ENCODE measurements at regions not wholly inside any gene's neighbourhood (a gene's known extent, or its start where the extent isn't known, plus 50 kb on each side); places are given as distances from the start of the nearest gene placed in this dataset.

- TF ChIP-seq, protein P1, sequence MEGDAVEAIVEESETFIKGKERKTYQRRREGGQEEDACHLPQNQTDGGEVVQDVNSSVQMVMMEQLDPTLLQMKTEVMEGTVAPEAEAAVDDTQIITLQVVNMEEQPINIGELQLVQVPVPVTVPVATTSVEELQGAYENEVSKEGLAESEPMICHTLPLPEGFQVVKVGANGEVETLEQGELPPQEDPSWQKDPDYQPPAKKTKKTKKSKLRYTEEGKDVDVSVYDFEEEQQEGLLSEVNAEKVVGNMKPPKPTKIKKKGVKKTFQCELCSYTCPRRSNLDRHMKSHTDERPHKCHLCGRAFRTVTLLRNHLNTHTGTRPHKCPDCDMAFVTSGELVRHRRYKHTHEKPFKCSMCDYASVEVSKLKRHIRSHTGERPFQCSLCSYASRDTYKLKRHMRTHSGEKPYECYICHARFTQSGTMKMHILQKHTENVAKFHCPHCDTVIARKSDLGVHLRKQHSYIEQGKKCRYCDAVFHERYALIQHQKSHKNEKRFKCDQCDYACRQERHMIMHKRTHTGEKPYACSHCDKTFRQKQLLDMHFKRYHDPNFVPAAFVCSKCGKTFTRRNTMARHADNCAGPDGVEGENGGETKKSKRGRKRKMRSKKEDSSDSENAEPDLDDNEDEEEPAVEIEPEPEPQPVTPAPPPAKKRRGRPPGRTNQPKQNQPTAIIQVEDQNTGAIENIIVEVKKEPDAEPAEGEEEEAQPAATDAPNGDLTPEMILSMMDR (IDR thresholded peaks at IDR 0.05; ENCODE audit: low read depth, low read length, missing control alignments): no peak
Observed at GRCh38 chr16:65994291-65994690, 372.2 kb upstream of the CDH5 start.

GRCh38 chr16:65991149-65991701, 375.3 kb upstream of the CDH5 start:
- no peak overlapping the region for H3K4me3 ChIP-seq (ENCODE audit: low read depth, low read length)
- TF ChIP-seq, protein P1 (IDR thresholded peaks at IDR 0.05; ENCODE audit: low read depth, low read length, missing control alignments): no peak
- DNase-seq (ENCODE audit: low read depth): no peak
- in situ Hi-C loops (cut with HindIII; ENCODE audit: low sequenced_read_pairs): no loop called here

More at GRCh38 chr16:65994291-65994690, 372.2 kb upstream of the CDH5 start:
- in situ Hi-C loops (cut with HindIII; ENCODE audit: low sequenced_read_pairs): no loop called here
- H3K4me3 ChIP-seq (ENCODE audit: low read depth, low read length): no peak overlapping the region
- DNase-seq (ENCODE audit: low read depth): no peak

GRCh38 chr16:65989861-65990604, 376.5 kb upstream of the CDH5 start:
- TF ChIP-seq, protein P1 (IDR thresholded peaks at IDR 0.05; ENCODE audit: low read depth, low read length, missing control alignments): no peak
- H3K4me3 ChIP-seq (ENCODE audit: low read depth, low read length): no peak overlapping the region
- in situ Hi-C loops (cut with HindIII; ENCODE audit: low sequenced_read_pairs): no loop called here
- no peak for DNase-seq (ENCODE audit: low read depth)

DNA sequence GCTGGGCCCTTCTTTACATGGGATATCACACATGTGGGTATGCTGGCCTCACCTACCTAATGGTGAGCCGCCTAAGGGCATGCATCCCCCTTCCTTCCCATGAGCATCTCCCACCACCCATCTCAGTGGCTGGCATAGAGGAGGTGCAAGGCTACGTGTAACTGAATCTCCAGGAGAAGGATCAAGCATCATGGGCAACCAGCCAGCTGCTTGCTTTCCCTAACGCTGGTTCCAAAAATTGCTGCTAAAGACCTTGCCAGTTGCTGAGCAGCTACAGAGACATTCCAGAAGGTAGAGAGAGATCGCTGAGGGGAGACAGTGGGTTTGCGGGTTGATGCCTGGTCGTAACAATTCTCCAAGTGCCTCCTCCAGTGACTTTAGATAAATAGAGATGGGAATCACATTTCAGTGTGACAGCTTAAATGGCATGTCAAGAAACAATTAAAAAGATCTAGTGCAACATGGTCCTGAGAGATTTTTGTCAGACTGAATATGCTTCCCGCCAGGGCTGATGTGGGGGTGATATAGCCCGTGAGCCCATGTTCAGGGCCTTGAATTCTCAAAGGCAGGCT, 378.4 kb upstream of the CDH5 start:
- no peak for DNase-seq (ENCODE audit: low read depth)
- H3K4me3 ChIP-seq (ENCODE audit: low read depth, low read length): no peak overlapping the region
- TF ChIP-seq, protein P1 (IDR thresholded peaks at IDR 0.05; ENCODE audit: low read depth, low read length, missing control alignments): no peak
- in situ Hi-C loops (cut with HindIII; ENCODE audit: low sequenced_read_pairs): no loop called here

DNA sequence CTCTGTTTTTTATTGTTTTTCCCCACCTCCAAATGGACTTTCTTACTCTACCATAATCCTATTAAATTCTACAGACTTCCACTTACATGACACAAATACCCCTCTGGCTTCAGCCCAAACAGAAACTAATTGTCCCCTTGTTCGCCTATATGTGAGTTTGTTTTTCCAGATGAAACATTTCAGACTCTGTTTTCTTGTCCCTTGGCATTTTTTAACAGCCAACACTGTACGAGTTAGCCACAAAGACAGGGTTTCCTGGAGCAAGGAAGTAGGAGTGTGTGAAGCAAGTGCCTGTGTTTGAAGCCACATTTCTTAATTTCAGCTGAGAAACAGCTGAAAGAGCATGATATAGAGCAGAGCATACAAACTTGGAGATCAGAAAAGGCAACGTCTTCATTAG, 382.2 kb upstream of the CDH5 start:
- DNase-seq (ENCODE audit: low read depth): no peak
- no peak overlapping the region for H3K4me3 ChIP-seq (ENCODE audit: low read depth, low read length)
- TF ChIP-seq, protein P1 (IDR thresholded peaks at IDR 0.05; ENCODE audit: low read depth, low read length, missing control alignments): no peak
- in situ Hi-C loops (cut with HindIII; ENCODE audit: low sequenced_read_pairs): no loop called here

- no peak for DNase-seq (ENCODE audit: low read depth)
- in situ Hi-C loops (cut with HindIII; ENCODE audit: low sequenced_read_pairs): no loop called here
- no peak overlapping the region for H3K4me3 ChIP-seq (ENCODE audit: low read depth, low read length)
- TF ChIP-seq, protein P1 (IDR thresholded peaks at IDR 0.05; ENCODE audit: low read depth, low read length, missing control alignments): no peak
Observed at GRCh38 chr16:65981057-65981456, 385.4 kb upstream of the CDH5 start.

Measured in astrocyte of the cerebellum (primary cell).